Left ventricle myocardium inferior (tissue), 1 donor: ENCODE measurements at regions not wholly inside any gene's neighbourhood (a gene's known extent, or its start where the extent isn't known, plus 50 kb on each side); places are given as distances from the start of the nearest gene placed in this dataset.

Source experiments
- DNase-seq: peaks from one replicate; pipeline ENCODE4 v3.0.0-alpha.2; 2020
- H3K27ac ChIP-seq: fragments of 200-600 bp; replicated peaks from 2 replicates; pipeline ENCODE4 v1.8.0; 2021
- H3K27me3 ChIP-seq: fragments of 200-600 bp; 2 replicates; pipeline ENCODE4 v1.8.0; 2021; ENCODE audit warnings: low read depth
- H3K36me3 ChIP-seq: fragments of 200-600 bp; 2 replicates; pipeline ENCODE4 v1.8.0; 2021
- H3K4me1 ChIP-seq: fragments of 200-600 bp; 2 replicates; pipeline ENCODE4 v1.8.0; 2021
- H3K4me3 ChIP-seq: fragments of 200-600 bp; 2 replicates; pipeline ENCODE4 v1.8.0; 2021; ENCODE audit warnings: mild to moderate bottlenecking, moderate library complexity
- H3K9me3 ChIP-seq: fragments of 200-600 bp; replicated peaks from 2 replicates; pipeline ENCODE4 v1.8.0; 2021
- CTCF ChIP-seq: fragments of 200-600 bp; IDR thresholded peaks from 2 replicates; pipeline ENCODE4 v1.8.0; 2021; ENCODE audit warnings: antibody characterized with exemption, mild to moderate bottlenecking, borderline replicate concordance
- intact Hi-C: fragments of 100-400 bp; cut with micrococcal nuclease; formaldehyde crosslinking; loops from one replicate; pipeline ENCODE4 v1.11.0; 2022
- donor health status: DM: no; HTN: yes; CAD: no; lungs with severe emphysema.

DNA sequence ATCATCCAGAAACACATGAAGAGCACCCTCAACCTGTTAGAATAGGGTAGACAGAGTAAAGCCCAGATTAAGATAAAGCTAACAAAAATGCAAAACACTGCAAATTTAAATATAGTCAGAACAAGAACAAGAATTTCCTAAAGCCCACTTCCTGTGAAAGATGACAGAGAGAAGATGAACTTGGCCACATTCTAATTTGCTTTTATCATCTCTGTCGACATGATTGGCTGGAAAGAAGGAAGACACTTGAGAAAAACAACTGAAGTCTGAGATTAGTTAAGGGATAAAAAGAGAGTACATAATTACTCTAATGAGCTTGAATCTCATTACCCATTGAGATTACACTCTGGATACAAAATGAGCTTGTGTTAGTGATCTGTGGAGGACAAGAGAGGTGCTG lies 537.6 kb downstream of the KLF5 start:
- Histone ChIP-seq H3K27ac (no peak overlapping the region), H3K9me3 (no peaks in the 10 kb centered on the region), H3K4me1 (no peaks in the 10 kb centered on the region), H3K27me3 (no peaks in the 10 kb centered on the region), H3K4me3 (no peak overlapping the region), H3K36me3 (no peaks in the 10 kb centered on the region)
- intact Hi-C loops, result no loop called here
- TF ChIP-seq CTCF, result no peak
- DNase-seq, result no peak

- Histone ChIP-seq H3K27me3 (no peaks in the 10 kb centered on the region), H3K4me3 (no peak overlapping the region), H3K36me3 (no peaks in the 10 kb centered on the region), H3K9me3 (no peaks in the 10 kb centered on the region), H3K27ac (no peak overlapping the region), H3K4me1 (no peaks in the 10 kb centered on the region)
- no peak for TF ChIP-seq CTCF
- intact Hi-C loops, result no loop called here
- DNase-seq, result no peak
Observed at GRCh38 chr13:73593199-73593765, 534.5 kb downstream of the KLF5 start.

- Histone ChIP-seq H3K4me1 (no peaks in the 10 kb centered on the region), H3K27ac (no peak overlapping the region), H3K9me3 (no peaks in the 10 kb centered on the region), H3K36me3 (no peaks in the 10 kb centered on the region), H3K27me3 (no peaks in the 10 kb centered on the region), H3K4me3 (no peak overlapping the region)
- no peak for DNase-seq
- no peak for TF ChIP-seq CTCF
- intact Hi-C loops, result no loop called here
Observed at GRCh38 chr13:73591861-73592260, 533.1 kb downstream of the KLF5 start.

- Histone ChIP-seq H3K4me1 (no peaks in the 10 kb centered on the region), H3K27ac (no peak overlapping the region), H3K9me3 (peaks cover 7% of the 10 kb centered on the region), H3K4me3 (no peak overlapping the region), H3K27me3 (no peaks in the 10 kb centered on the region), H3K36me3 (no peaks in the 10 kb centered on the region)
- no peak for TF ChIP-seq CTCF
- no peak for DNase-seq
- intact Hi-C loops, result no loop called here
Observed at GRCh38 chr13:73590795-73591194, 532.0 kb downstream of the KLF5 start.

DNA sequence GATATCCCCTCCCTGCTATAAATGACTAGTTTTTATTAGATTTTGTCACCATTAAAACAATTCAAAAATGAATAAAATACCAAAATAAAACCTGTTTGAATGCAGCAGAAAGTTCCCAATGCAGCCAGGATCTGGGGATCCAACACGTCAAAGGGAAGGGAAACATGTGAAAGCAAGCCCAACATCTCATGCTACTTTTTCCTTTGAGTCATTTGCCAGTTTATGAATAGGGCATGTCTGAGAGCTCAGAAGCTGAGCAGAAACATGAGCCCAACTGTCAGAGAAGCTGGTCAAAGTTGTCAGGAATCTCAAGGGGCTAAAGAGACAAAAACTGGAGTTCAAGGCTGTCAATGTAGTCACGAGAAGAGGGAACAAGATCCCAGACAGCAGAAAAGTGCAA lies 526.4 kb downstream of the KLF5 start:
- Histone ChIP-seq H3K9me3 (peaks cover 12% of the 10 kb centered on the region), H3K36me3 (no peaks in the 10 kb centered on the region), H3K4me1 (no peaks in the 10 kb centered on the region), H3K4me3 (no peak overlapping the region), H3K27ac (no peak overlapping the region), H3K27me3 (no peaks in the 10 kb centered on the region)
- no peak for DNase-seq
- no peak for TF ChIP-seq CTCF
- intact Hi-C loops, result no loop called here
